ENCODE measurements at regions not wholly inside any gene's neighbourhood (a gene's known extent, or its start where the extent isn't known, plus 50 kb on each side); places are given as distances from the start of the nearest gene placed in this dataset.

GRCh38 chr16:86934581-86935375, 356.4 kb downstream of the FOXL1 start:
- Mint-ChIP-seq H3K27ac (ENCODE audit: unreplicated experiment) (no peak overlapping the region), H3K36me3 (ENCODE audit: low read depth) (peaks cover under 1% of the 10 kb centered on the region), H3K27me3 (ENCODE audit: low read depth) (no peaks in the 10 kb centered on the region), H3K9me3 (ENCODE audit: low read depth) (peaks cover 7% of the 10 kb centered on the region), H3K4me3 (ENCODE audit: unreplicated experiment) (no peak overlapping the region), H3K4me1 (ENCODE audit: low read depth) (peaks cover 28% of the 10 kb centered on the region)
- TF ChIP-seq CTCF (IDR thresholded peaks at IDR 0.05) = no peak
- DNase-seq (ENCODE audit: low spot score) = no peak

GRCh38 chr16:86939609-86940008, 361.3 kb downstream of the FOXL1 start:
- peaks cover 12% of the 10 kb centered on the region for H3K9me3 Mint-ChIP-seq (ENCODE audit: low read depth)
- H3K36me3 Mint-ChIP-seq (ENCODE audit: low read depth) = peaks cover 8% of the 10 kb centered on the region
- DNase-seq (ENCODE audit: low spot score) = no peak
- peaks cover 41% of the 10 kb centered on the region for H3K4me1 Mint-ChIP-seq (ENCODE audit: low read depth)
- H3K27me3 Mint-ChIP-seq (ENCODE audit: low read depth) = no peaks in the 10 kb centered on the region
- no peak for TF ChIP-seq CTCF (IDR thresholded peaks at IDR 0.05)
- no peak overlapping the region for H3K27ac Mint-ChIP-seq (ENCODE audit: unreplicated experiment)
- no peak overlapping the region for H3K4me3 Mint-ChIP-seq (ENCODE audit: unreplicated experiment)

GRCh38 chr16:86941731-86942130, 363.4 kb downstream of the FOXL1 start:
- Mint-ChIP-seq H3K4me1 (ENCODE audit: low read depth) (peaks cover 51% of the 10 kb centered on the region), H3K27me3 (ENCODE audit: low read depth) (no peaks in the 10 kb centered on the region), H3K9me3 (ENCODE audit: low read depth) (peaks cover 12% of the 10 kb centered on the region), H3K36me3 (ENCODE audit: low read depth) (peaks cover 8% of the 10 kb centered on the region), H3K4me3 (ENCODE audit: unreplicated experiment) (no peak overlapping the region), H3K27ac (ENCODE audit: unreplicated experiment) (peak overlapping the region; percentile 95)
- no peak for TF ChIP-seq CTCF (IDR thresholded peaks at IDR 0.05)
- peak; percentile 51 for DNase-seq (ENCODE audit: low spot score)

GRCh38 chr16:86942151-86943051, 364.1 kb downstream of the FOXL1 start:
- peak overlapping the region; percentile 35 for H3K4me3 Mint-ChIP-seq (ENCODE audit: unreplicated experiment)
- H3K27ac Mint-ChIP-seq (ENCODE audit: unreplicated experiment) = peak overlapping the region; percentile 95
- DNase-seq (ENCODE audit: low spot score) = peak; percentile 47

More at GRCh38 chr16:86942151-86943051, 364.1 kb downstream of the FOXL1 start:
- no peak for TF ChIP-seq CTCF (IDR thresholded peaks at IDR 0.05)
- Mint-ChIP-seq H3K27me3 (ENCODE audit: low read depth) (no peaks in the 10 kb centered on the region), H3K36me3 (ENCODE audit: low read depth) (peaks cover 8% of the 10 kb centered on the region), H3K4me1 (ENCODE audit: low read depth) (peaks cover 54% of the 10 kb centered on the region), H3K9me3 (ENCODE audit: low read depth) (peaks cover 12% of the 10 kb centered on the region)
